Trophoblast cell (in vitro differentiated cells and primary cell): ENCODE measurements at regions not wholly inside any gene's neighbourhood (a gene's known extent, or its start where the extent isn't known, plus 50 kb on each side); places are given as distances from the start of the nearest gene placed in this dataset.
A peak's percentile ranks its signal among the peaks of the same experiment; 100 is the strongest.

Experiments used
- DNase-seq, 2 donors: peaks; one replicate each; pipeline ENCODE4 v3.0.0-alpha.2; 2016
- H2AFZ ChIP-seq: 2 replicates; pipeline ENCODE4 v1.6.1; 2013; ENCODE audit warnings: low read length, moderate library complexity, mild to moderate bottlenecking; ENCODE audit not compliant: insufficient read depth, poor library complexity
- H2AK5ac ChIP-seq: 2 replicates; pipeline ENCODE4 v1.6.1; 2013; ENCODE audit warnings: mild to moderate bottlenecking, low read length
- H2BK120ac ChIP-seq: 2 replicates; pipeline ENCODE4 v1.6.1; 2013; ENCODE audit warnings: low read length, mild to moderate bottlenecking, moderate library complexity; ENCODE audit not compliant: insufficient read depth, poor library complexity
- H2BK12ac ChIP-seq: 2 replicates; pipeline ENCODE4 v1.6.1; 2013; ENCODE audit warnings: mild to moderate bottlenecking, low read length, moderate library complexity
- H2BK5ac ChIP-seq: 2 replicates; pipeline ENCODE4 v1.6.1; 2013; ENCODE audit warnings: low read length, low read depth, moderate library complexity, mild to moderate bottlenecking; ENCODE audit not compliant: poor library complexity
- H3K14ac ChIP-seq: 2 replicates; pipeline ENCODE4 v1.6.1; 2013; ENCODE audit warnings: mild to moderate bottlenecking, low read length
- H3K18ac ChIP-seq: 2 replicates; pipeline ENCODE4 v1.6.1; 2013; ENCODE audit warnings: mild to moderate bottlenecking, low read length
- H3K23ac ChIP-seq: 2 replicates; pipeline ENCODE4 v1.6.1; 2013; ENCODE audit warnings: low read length
- H3K27ac ChIP-seq: 2 replicates; pipeline ENCODE4 v1.5.1; 2013; ENCODE audit warnings: low read depth, mild to moderate bottlenecking, inconsistent platforms, low read length, moderate library complexity
- H3K27me3 ChIP-seq: 2 replicates; pipeline ENCODE4 v1.6.1; 2013; ENCODE audit warnings: inconsistent platforms, mild to moderate bottlenecking, low read length, moderate library complexity; ENCODE audit not compliant: insufficient read depth
- H3K36me3 ChIP-seq, 2 experiments: 1 replicate in 1 of 2; 2 replicates in 1 of 2; pipeline ENCODE4 v1.6.1; 2013; ENCODE audit warnings: low read length in 2 of 2, mild to moderate bottlenecking in 2 of 2, moderate library complexity in 1 of 2; ENCODE audit not compliant: insufficient read depth in 2 of 2, control insufficient read depth in 1 of 2
- H3K4ac ChIP-seq: 2 replicates; pipeline ENCODE4 v1.6.1; 2013; ENCODE audit warnings: low read depth, mild to moderate bottlenecking, low read length, moderate library complexity
- H3K4me1 ChIP-seq, 2 experiments: 1 replicate in 1 of 2; 2 replicates in 1 of 2; pipeline ENCODE4 v1.6.1; 2013; ENCODE audit warnings: low read length in 2 of 2, mild to moderate bottlenecking in 2 of 2, moderate library complexity in 1 of 2; ENCODE audit not compliant: insufficient read depth in 2 of 2, control insufficient read depth in 1 of 2
- H3K4me2 ChIP-seq: 2 replicates; pipeline ENCODE4 v1.6.1; 2013; ENCODE audit warnings: inconsistent platforms, mild to moderate bottlenecking, low read length, moderate library complexity
- H3K4me3 ChIP-seq: 2 replicates; pipeline ENCODE4 v1.5.1; 2013; ENCODE audit warnings: mild to moderate bottlenecking, low read depth, low read length, inconsistent platforms
- H3K79me1 ChIP-seq: one replicate; pipeline ENCODE4 v1.6.1; 2013; ENCODE audit warnings: low read length
- H3K79me2 ChIP-seq: 2 replicates; pipeline ENCODE4 v1.6.1; 2013; ENCODE audit warnings: low read length, mild to moderate bottlenecking; ENCODE audit not compliant: control insufficient read depth, insufficient read depth, poor library complexity
- H3K9ac ChIP-seq: 2 replicates; pipeline ENCODE4 v1.6.1; 2013; ENCODE audit warnings: mild to moderate bottlenecking, low read length
- H3K9me3 ChIP-seq: 2 replicates; pipeline ENCODE4 v1.6.1; 2013; ENCODE audit warnings: low read depth, mild to moderate bottlenecking, control low read depth, inconsistent platforms, low read length; ENCODE audit not compliant: insufficient read depth
- H4K12ac ChIP-seq: 2 replicates; pipeline ENCODE4 v1.6.1; 2013; ENCODE audit warnings: low read depth, mild to moderate bottlenecking, low read length, moderate library complexity
- H4K8ac ChIP-seq: 2 replicates; pipeline ENCODE4 v1.6.1; 2013; ENCODE audit warnings: low read depth, mild to moderate bottlenecking, low read length, moderate library complexity
- H4K91ac ChIP-seq: one replicate; pipeline ENCODE4 v1.6.1; 2013; ENCODE audit warnings: low read depth, mild to moderate bottlenecking, low read length, moderate library complexity
- WGBS: extraction: QIAGEN DNeasy Blood & Tissue Kit; methylation state at CpG from one replicate; pipeline ENCODE4 v1.1.7; 2013; ENCODE audit warnings: missing lambda C conversion rate; ENCODE audit not compliant: insufficient read length, insufficient coverage; ENCODE audit errors: extremely low coverage; 5-methylcytosine and 5-hydroxymethylcytosine counted together

- DNase-seq, result peak; percentile 68 to 73
- Histone ChIP-seq H2AFZ (no peak overlapping the region), H3K9ac (no peak overlapping the region), H3K4me2 (peak overlapping the region; percentile 1), H3K4me1 (peaks cover 5 to 15% of the 10 kb centered on the region in 2 experiments), H3K18ac (no peak overlapping the region), H3K79me1 (peaks cover 1% of the 10 kb centered on the region), H3K27ac (peak overlapping the region; percentile 2), H3K23ac (no peak overlapping the region), H3K36me3 (no peaks in the 10 kb centered on the region), H4K91ac (no peak overlapping the region), H3K14ac (no peak overlapping the region), H3K4ac (no peak overlapping the region), H2AK5ac (no peak overlapping the region), H3K4me3 (no peak overlapping the region), H3K27me3 (no peaks in the 10 kb centered on the region), H2BK12ac (no peak overlapping the region), H4K12ac (no peak overlapping the region), H2BK120ac (no peak overlapping the region), H3K9me3 (no peaks in the 10 kb centered on the region), H4K8ac (no peak overlapping the region), H2BK5ac (no peak overlapping the region), H3K79me2 (no peaks in the 10 kb centered on the region)
- no CpG with 5 or more reads among the region's 3 CpGs for WGBS
Measured at GRCh38 chr4:15250021-15250441, 177.8 kb upstream of the C1QTNF7 start.

DNA sequence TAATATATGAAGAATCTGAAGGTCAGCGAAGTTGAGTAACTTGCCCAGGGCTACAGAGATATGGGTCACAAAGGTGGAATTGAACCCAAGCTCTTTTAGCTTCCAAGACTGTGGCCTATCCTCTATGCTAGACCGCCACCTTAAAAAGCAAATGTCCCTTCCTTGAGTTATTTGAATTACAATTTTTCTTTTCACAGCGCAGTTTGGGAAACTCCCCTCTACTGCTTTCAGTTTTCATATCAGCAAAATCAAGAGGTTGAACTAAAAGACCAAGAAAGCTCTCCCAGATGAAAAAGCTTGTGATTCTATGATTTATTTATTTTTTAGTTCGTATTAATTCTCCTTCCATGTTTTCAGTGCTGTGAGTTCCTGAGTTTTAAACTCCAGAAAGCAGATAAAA, 174.5 kb upstream of the C1QTNF7 start:
- DNase-seq, result no peak
- WGBS, result no CpG with 5 or more reads among the region's 4 CpGs

GRCh38 chr4:15254236-15254880, 173.5 kb upstream of the C1QTNF7 start:
- Histone ChIP-seq H3K27ac (no peak overlapping the region), H3K4me1 (peaks cover 0 to 6% of the 10 kb centered on the region in 2 experiments), H3K9ac (no peak overlapping the region), H3K36me3 (no peaks in the 10 kb centered on the region), H3K79me1 (no peaks in the 10 kb centered on the region), H3K4ac (no peak overlapping the region), H3K27me3 (no peaks in the 10 kb centered on the region), H2AK5ac (no peak overlapping the region), H3K79me2 (no peaks in the 10 kb centered on the region), H2BK12ac (no peak overlapping the region), H3K4me2 (no peak overlapping the region), H4K12ac (no peak overlapping the region), H4K91ac (no peak overlapping the region), H2AFZ (no peak overlapping the region), H2BK5ac (no peak overlapping the region), H3K23ac (no peak overlapping the region), H2BK120ac (no peak overlapping the region), H3K18ac (no peak overlapping the region), H4K8ac (no peak overlapping the region), H3K14ac (no peak overlapping the region), H3K9me3 (no peaks in the 10 kb centered on the region), H3K4me3 (no peak overlapping the region)
- DNase-seq, result peak in 1 of 2 donors; percentile 18
- WGBS, result no CpG with 5 or more reads among the region's 7 CpGs

More for the DNA sequence above, 174.5 kb upstream of the C1QTNF7 start:
- H3K4me1 ChIP-seq, result peaks cover 0 to 6% of the 10 kb centered on the region in 2 experiments
- H3K4me3 ChIP-seq, result no peak overlapping the region
- no peak overlapping the region for H3K18ac ChIP-seq
- no peaks in the 10 kb centered on the region for H3K36me3 ChIP-seq
- no peak overlapping the region for H3K4ac ChIP-seq
- H3K9me3 ChIP-seq, result no peaks in the 10 kb centered on the region
- H2AK5ac ChIP-seq, result no peak overlapping the region
- no peak overlapping the region for H2AFZ ChIP-seq
- no peak overlapping the region for H4K8ac ChIP-seq
- H3K9ac ChIP-seq, result no peak overlapping the region
- no peak overlapping the region for H3K4me2 ChIP-seq
- H3K27me3 ChIP-seq, result no peaks in the 10 kb centered on the region
- no peak overlapping the region for H3K27ac ChIP-seq
- no peak overlapping the region for H3K14ac ChIP-seq
- no peak overlapping the region for H4K12ac ChIP-seq
- no peaks in the 10 kb centered on the region for H3K79me1 ChIP-seq
- H2BK120ac ChIP-seq, result no peak overlapping the region
- no peaks in the 10 kb centered on the region for H3K79me2 ChIP-seq
- no peak overlapping the region for H2BK5ac ChIP-seq
- H2BK12ac ChIP-seq, result no peak overlapping the region
- H3K23ac ChIP-seq, result no peak overlapping the region
- H4K91ac ChIP-seq, result no peak overlapping the region

GRCh38 chr4:15255537-15255936, 172.3 kb upstream of the C1QTNF7 start:
- H3K27me3 ChIP-seq, result no peaks in the 10 kb centered on the region
- no peak overlapping the region for H2AFZ ChIP-seq
- H2BK5ac ChIP-seq, result no peak overlapping the region
- no peak overlapping the region for H3K14ac ChIP-seq
- no peak overlapping the region for H3K4me2 ChIP-seq
- no peak overlapping the region for H4K91ac ChIP-seq
- no peaks in the 10 kb centered on the region for H3K79me2 ChIP-seq
- H3K27ac ChIP-seq, result no peak overlapping the region
- no peak overlapping the region for H3K9ac ChIP-seq
- no peak overlapping the region for H3K4ac ChIP-seq
- H4K12ac ChIP-seq, result no peak overlapping the region
- H2BK120ac ChIP-seq, result no peak overlapping the region
- H3K9me3 ChIP-seq, result no peaks in the 10 kb centered on the region
- H3K4me1 ChIP-seq, result peaks cover 0 to 3% of the 10 kb centered on the region in 2 experiments
- no peak overlapping the region for H3K4me3 ChIP-seq
- no peak overlapping the region for H2BK12ac ChIP-seq
- H2AK5ac ChIP-seq, result no peak overlapping the region
- no CpG with 5 or more reads among the region's 4 CpGs for WGBS
- no peak for DNase-seq
- H4K8ac ChIP-seq, result no peak overlapping the region
- no peak overlapping the region for H3K18ac ChIP-seq
- no peak overlapping the region for H3K23ac ChIP-seq
- H3K79me1 ChIP-seq, result no peaks in the 10 kb centered on the region
- no peaks in the 10 kb centered on the region for H3K36me3 ChIP-seq
